Midbrain (tissue), 1 donor: ENCODE measurements at regions not wholly inside any gene's neighbourhood (a gene's known extent, or its start where the extent isn't known, plus 50 kb on each side); places are given as distances from the start of the nearest gene placed in this dataset.

ENCODE experiments used
- DNase-seq: peaks from one replicate; lab custom pipeline; 2025; lab: John Stamatoyannopoulos, UW

- no peak for DNase-seq
These were observed 272.2 kb upstream of the KLF12 start for GRCh38 chr13:74406420-74406819.

GRCh38 chr13:74398599-74398998 is 264.4 kb upstream of the KLF12 start:
- DNase-seq, result no peak

- no peak for DNase-seq
These were observed 254.9 kb upstream of the KLF12 start for GRCh38 chr13:74389056-74389455.

- no peak for DNase-seq
These were observed 254.4 kb upstream of the KLF12 start for GRCh38 chr13:74388626-74389025.

GRCh38 chr13:74372511-74372910 is 238.3 kb upstream of the KLF12 start:
- DNase-seq, result no peak

GRCh38 chr13:74367193-74367592 is 233.0 kb upstream of the KLF12 start:
- DNase-seq, result no peak

- DNase-seq, result no peak
These were observed 227.1 kb upstream of the KLF12 start for GRCh38 chr13:74361274-74361673.

GRCh38 chr13:74346960-74347359 is 212.8 kb upstream of the KLF12 start:
- DNase-seq, result no peak

GRCh38 chr13:74338341-74338740 is 204.1 kb upstream of the KLF12 start:
- DNase-seq, result no peak

- DNase-seq, result no peak
These were observed 202.3 kb upstream of the KLF12 start for GRCh38 chr13:74336546-74336945.

GRCh38 chr13:74335370-74335769 is 201.2 kb upstream of the KLF12 start:
- DNase-seq, result no peak

GRCh38 chr13:74329962-74330361 is 195.8 kb upstream of the KLF12 start:
- no peak for DNase-seq

GRCh38 chr13:74325106-74325505 is 190.9 kb upstream of the KLF12 start:
- DNase-seq, result peak; percentile 12

- no peak for DNase-seq
These were observed 190.1 kb upstream of the KLF12 start for GRCh38 chr13:74324338-74324737.

GRCh38 chr13:74322562-74322961 is 188.4 kb upstream of the KLF12 start:
- DNase-seq, result no peak

- no peak for DNase-seq
These were observed 186.1 kb upstream of the KLF12 start for GRCh38 chr13:74320282-74320681.

- no peak for DNase-seq
These were observed 182.3 kb upstream of the KLF12 start for GRCh38 chr13:74316547-74316946.

- no peak for DNase-seq
These were observed 172.3 kb upstream of the KLF12 start for GRCh38 chr13:74306496-74306895.

GRCh38 chr13:74305876-74306275 is 171.7 kb upstream of the KLF12 start:
- DNase-seq, result no peak

- no peak for DNase-seq
These were observed 167.2 kb upstream of the KLF12 start for GRCh38 chr13:74301258-74301935.

- DNase-seq, result no peak
These were observed 166.0 kb upstream of the KLF12 start for GRCh38 chr13:74300162-74300561.

GRCh38 chr13:74299721-74300120 is 165.5 kb upstream of the KLF12 start:
- DNase-seq, result peak; percentile 34

GRCh38 chr13:74298923-74299322 is 164.7 kb upstream of the KLF12 start:
- no peak for DNase-seq
